ENCODE measurements at regions not wholly inside any gene's neighbourhood (a gene's known extent, or its start where the extent isn't known, plus 50 kb on each side); places are given as distances from the start of the nearest gene placed in this dataset.

- H3K27me3 Mint-ChIP-seq (ENCODE audit: low read depth) = no peaks in the 10 kb centered on the region
- no peaks in the 10 kb centered on the region for H4K20me1 ChIP-seq (ENCODE audit: control insufficient read depth, insufficient read depth, insufficient read length)
- no peak for DNase-seq
- H3K23me2 ChIP-seq (ENCODE audit: insufficient read length, low read depth, low read length, poor library complexity, severe bottlenecking) = no peaks in the 10 kb centered on the region
- no peaks in the 10 kb centered on the region for H3K36me3 Mint-ChIP-seq (ENCODE audit: insufficient read depth in 1 of 3, low read depth in 3 of 3)
- no peak overlapping the region for H2BK120ac ChIP-seq (ENCODE audit: low read depth, low read length, poor library complexity, severe bottlenecking)
- H2AK5ac ChIP-seq (ENCODE audit: insufficient read length, low read length) = no peak overlapping the region
- H3K9me3 ChIP-seq (ENCODE audit: control insufficient read depth, low read depth, low read length) = no peaks in the 10 kb centered on the region
- H3K79me2 ChIP-seq (ENCODE audit: insufficient read depth, low read length) = no peaks in the 10 kb centered on the region
- no peaks in the 10 kb centered on the region for H3K9me3 Mint-ChIP-seq
- H3K27ac ChIP-seq (ENCODE audit: insufficient read length, low read depth, low read length) = no peak overlapping the region
- peak overlapping the region; percentile 1; the same call in 1 of the 2 replicates for H3K14ac ChIP-seq (ENCODE audit: insufficient read depth, low read length)
- no peak overlapping the region for H2AFZ ChIP-seq (ENCODE audit: low read length)
- H3K9ac ChIP-seq (ENCODE audit: extremely low read depth, insufficient read length, low read length) = no peak overlapping the region
- no peak overlapping the region for H4K5ac ChIP-seq (ENCODE audit: insufficient read length, low read depth, low read length)
- H3K4ac ChIP-seq (ENCODE audit: low read depth, low read length) = no peak overlapping the region
- H4K91ac ChIP-seq (ENCODE audit: insufficient read length, low read depth, low read length) = no peak overlapping the region
- H3K27ac Mint-ChIP-seq = peak overlapping the region in 1 of 3 experiments; percentile 31; a peak in 1 of 7 replicates
- H3K27me3 ChIP-seq (ENCODE audit: insufficient read depth, low read length) = no peaks in the 10 kb centered on the region
- H3K4me3 Mint-ChIP-seq = no peak overlapping the region
- H2BK5ac ChIP-seq (ENCODE audit: insufficient read length, low read length) = no peak overlapping the region
- no peak overlapping the region for H2BK12ac ChIP-seq (ENCODE audit: insufficient read length, low read depth, low read length)
- no peaks in the 10 kb centered on the region for H3K79me1 ChIP-seq (ENCODE audit: insufficient read depth, low read depth, low read length, poor library complexity, severe bottlenecking)
- H3K18ac ChIP-seq (ENCODE audit: insufficient read length, low read depth, low read length) = no peak overlapping the region
- no peak overlapping the region for H2BK20ac ChIP-seq (ENCODE audit: low read depth, low read length, poor library complexity, severe bottlenecking)
- H2BK15ac ChIP-seq (ENCODE audit: low read depth, low read length) = no peak overlapping the region
- no CpG with 5 or more reads among the region's 23 CpGs for whole genome bisulfite sequencing (ENCODE audit: extremely low coverage, insufficient read length, low lambda C conversion rate)
- H4K8ac ChIP-seq (replicated peaks; ENCODE audit: insufficient read length, low read depth, low read length) = no peak overlapping the region
- H3K4me1 ChIP-seq (ENCODE audit: insufficient read depth, low read length) = no peaks in the 10 kb centered on the region
- no peaks in the 10 kb centered on the region for H3K4me1 Mint-ChIP-seq
- H3K56ac ChIP-seq (ENCODE audit: insufficient read length, low read depth, low read length) = no peak overlapping the region
- H3T11ph ChIP-seq (ENCODE audit: low read length) = no peak overlapping the region
- H3K4me2 ChIP-seq (ENCODE audit: insufficient read depth, insufficient read length, low read length) = no peak overlapping the region
- H3K23ac ChIP-seq (ENCODE audit: insufficient read length, low read depth, low read length) = no peak overlapping the region
- TF ChIP-seq CTCF (conservative IDR thresholded peaks at IDR 0.05) = no peak
Observed at GRCh38 chr10:133009218-133009950, 67.0 kb upstream of the CFAP46 start.

Measured in H9 (cell line).